ENCODE measurements at regions not wholly inside any gene's neighbourhood (a gene's known extent, or its start where the extent isn't known, plus 50 kb on each side); places are given as distances from the start of the nearest gene placed in this dataset.
"Not testable (repeated sequence)": the region's sequence is repeated elsewhere in the genome, so short reads cannot be mapped to it uniquely, and the experiment has no call there.

DNA sequence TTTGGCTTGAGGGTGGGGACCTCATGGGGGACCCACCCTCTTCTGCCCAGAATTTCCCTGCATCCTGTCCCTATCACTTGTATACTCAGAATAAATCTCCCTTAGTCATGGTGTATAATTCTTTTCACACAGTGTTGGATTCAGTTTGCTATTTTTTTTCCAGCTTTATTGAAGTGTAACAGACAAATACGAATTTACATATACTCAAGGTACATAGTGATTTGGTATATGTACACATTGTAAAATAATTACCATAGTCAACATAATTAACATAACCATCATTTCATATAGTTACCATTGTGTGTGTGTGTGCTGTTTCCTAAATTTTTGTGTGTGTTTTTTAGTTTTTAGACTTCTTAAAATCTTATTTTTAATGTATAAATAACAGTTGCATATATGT, 269.9 kb downstream of the CNTNAP3 start:
- not testable (repeated sequence) for H3K4me3 ChIP-seq (ENCODE audit: insufficient read length, low read depth); H3K27me3 ChIP-seq (ENCODE audit: insufficient read depth, insufficient read length); H3K36me3 ChIP-seq (ENCODE audit: insufficient read depth, insufficient read length, low read length); H3K9ac ChIP-seq (ENCODE audit: insufficient read length, low read depth); DNase-seq (ENCODE audit: low read depth, low spot score); H3K9me3 ChIP-seq (ENCODE audit: insufficient read depth, low read length); H3K4me1 ChIP-seq (ENCODE audit: insufficient read depth, insufficient read length)

DNA sequence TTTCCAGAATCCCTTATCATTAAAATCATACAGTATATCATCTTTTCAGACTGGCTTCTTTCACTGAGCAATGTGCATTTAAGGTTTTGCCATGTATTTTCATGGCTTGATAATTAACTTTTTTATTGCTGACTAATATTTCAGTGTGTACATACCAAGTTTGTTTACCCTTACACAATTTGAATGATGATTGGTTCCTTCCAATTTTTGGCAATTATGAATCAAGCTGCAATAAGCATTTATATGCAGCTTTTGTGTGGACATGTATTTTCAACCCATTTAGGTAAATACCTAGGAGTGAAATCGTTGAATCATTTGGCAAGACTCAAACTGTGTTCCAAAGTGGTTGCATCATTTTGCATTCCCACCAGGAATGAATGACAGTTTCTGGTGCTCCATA, 272.8 kb downstream of the CNTNAP3 start:
- not testable (repeated sequence) for H3K4me1 ChIP-seq (ENCODE audit: insufficient read depth, insufficient read length)

GRCh38 chr9:39014805-39015123, 273.2 kb downstream of the CNTNAP3 start:
- H3K4me1 ChIP-seq (ENCODE audit: insufficient read depth, insufficient read length); H3K27me3 ChIP-seq (ENCODE audit: insufficient read depth, insufficient read length); H3K36me3 ChIP-seq (ENCODE audit: insufficient read depth, insufficient read length, low read length); H3K9me3 ChIP-seq (ENCODE audit: insufficient read depth, low read length); H3K9ac ChIP-seq (ENCODE audit: insufficient read length, low read depth); H3K4me3 ChIP-seq (ENCODE audit: insufficient read length, low read depth); DNase-seq (ENCODE audit: low read depth, low spot score): not testable (repeated sequence)

More for the DNA sequence above, 272.8 kb downstream of the CNTNAP3 start:
- H3K4me3 ChIP-seq (ENCODE audit: insufficient read length, low read depth); H3K9ac ChIP-seq (ENCODE audit: insufficient read length, low read depth); H3K27me3 ChIP-seq (ENCODE audit: insufficient read depth, insufficient read length); H3K9me3 ChIP-seq (ENCODE audit: insufficient read depth, low read length); DNase-seq (ENCODE audit: low read depth, low spot score); H3K36me3 ChIP-seq (ENCODE audit: insufficient read depth, insufficient read length, low read length): not testable (repeated sequence)

GRCh38 chr9:39014096-39014804, 273.7 kb downstream of the CNTNAP3 start:
- H3K27me3 ChIP-seq (ENCODE audit: insufficient read depth, insufficient read length); H3K4me3 ChIP-seq (ENCODE audit: insufficient read length, low read depth); H3K9me3 ChIP-seq (ENCODE audit: insufficient read depth, low read length); H3K9ac ChIP-seq (ENCODE audit: insufficient read length, low read depth); H3K36me3 ChIP-seq (ENCODE audit: insufficient read depth, insufficient read length, low read length); DNase-seq (ENCODE audit: low read depth, low spot score); H3K4me1 ChIP-seq (ENCODE audit: insufficient read depth, insufficient read length): not testable (repeated sequence)

GRCh38 chr9:39009743-39010142, 278.2 kb downstream of the CNTNAP3 start:
- not testable (repeated sequence) for DNase-seq (ENCODE audit: low read depth, low spot score); H3K4me1 ChIP-seq (ENCODE audit: insufficient read depth, insufficient read length); H3K4me3 ChIP-seq (ENCODE audit: insufficient read length, low read depth); H3K36me3 ChIP-seq (ENCODE audit: insufficient read depth, insufficient read length, low read length); H3K9ac ChIP-seq (ENCODE audit: insufficient read length, low read depth); H3K27me3 ChIP-seq (ENCODE audit: insufficient read depth, insufficient read length); H3K9me3 ChIP-seq (ENCODE audit: insufficient read depth, low read length)

GRCh38 chr9:39009343-39009742, 278.6 kb downstream of the CNTNAP3 start:
- not testable (repeated sequence) for H3K4me1 ChIP-seq (ENCODE audit: insufficient read depth, insufficient read length); H3K9ac ChIP-seq (ENCODE audit: insufficient read length, low read depth); DNase-seq (ENCODE audit: low read depth, low spot score); H3K9me3 ChIP-seq (ENCODE audit: insufficient read depth, low read length); H3K4me3 ChIP-seq (ENCODE audit: insufficient read length, low read depth); H3K27me3 ChIP-seq (ENCODE audit: insufficient read depth, insufficient read length); H3K36me3 ChIP-seq (ENCODE audit: insufficient read depth, insufficient read length, low read length)

GRCh38 chr9:39008907-39009306, 279.1 kb downstream of the CNTNAP3 start:
- H3K4me1 ChIP-seq (ENCODE audit: insufficient read depth, insufficient read length); DNase-seq (ENCODE audit: low read depth, low spot score); H3K36me3 ChIP-seq (ENCODE audit: insufficient read depth, insufficient read length, low read length): not testable (repeated sequence)

DNA sequence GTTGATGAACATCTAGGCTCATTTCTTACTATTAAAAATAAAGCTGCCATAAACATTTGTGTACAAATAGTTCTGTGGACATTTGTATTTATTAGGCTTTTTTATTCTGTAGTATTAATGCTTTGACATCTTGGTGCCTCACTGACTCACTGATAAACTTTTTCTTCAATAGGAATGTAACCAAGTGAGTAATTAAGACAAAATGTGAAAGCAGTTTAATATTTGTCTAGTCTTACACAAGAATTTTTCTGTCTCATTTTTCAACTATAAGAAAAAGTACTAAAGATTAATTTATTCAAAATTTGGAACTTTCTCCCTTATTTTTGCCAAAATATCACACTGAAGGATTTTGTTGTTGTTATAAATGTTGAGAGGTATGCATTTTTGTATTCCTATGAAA, 282.2 kb downstream of the CNTNAP3 start:
- not testable (repeated sequence) for DNase-seq (ENCODE audit: low read depth, low spot score); H3K9me3 ChIP-seq (ENCODE audit: insufficient read depth, low read length); H3K4me1 ChIP-seq (ENCODE audit: insufficient read depth, insufficient read length); H3K36me3 ChIP-seq (ENCODE audit: insufficient read depth, insufficient read length, low read length); H3K27me3 ChIP-seq (ENCODE audit: insufficient read depth, insufficient read length); H3K4me3 ChIP-seq (ENCODE audit: insufficient read length, low read depth); H3K9ac ChIP-seq (ENCODE audit: insufficient read length, low read depth)

More at GRCh38 chr9:39008907-39009306, 279.1 kb downstream of the CNTNAP3 start:
- H3K9ac ChIP-seq (ENCODE audit: insufficient read length, low read depth); H3K9me3 ChIP-seq (ENCODE audit: insufficient read depth, low read length); H3K4me3 ChIP-seq (ENCODE audit: insufficient read length, low read depth); H3K27me3 ChIP-seq (ENCODE audit: insufficient read depth, insufficient read length): not testable (repeated sequence)

DNA sequence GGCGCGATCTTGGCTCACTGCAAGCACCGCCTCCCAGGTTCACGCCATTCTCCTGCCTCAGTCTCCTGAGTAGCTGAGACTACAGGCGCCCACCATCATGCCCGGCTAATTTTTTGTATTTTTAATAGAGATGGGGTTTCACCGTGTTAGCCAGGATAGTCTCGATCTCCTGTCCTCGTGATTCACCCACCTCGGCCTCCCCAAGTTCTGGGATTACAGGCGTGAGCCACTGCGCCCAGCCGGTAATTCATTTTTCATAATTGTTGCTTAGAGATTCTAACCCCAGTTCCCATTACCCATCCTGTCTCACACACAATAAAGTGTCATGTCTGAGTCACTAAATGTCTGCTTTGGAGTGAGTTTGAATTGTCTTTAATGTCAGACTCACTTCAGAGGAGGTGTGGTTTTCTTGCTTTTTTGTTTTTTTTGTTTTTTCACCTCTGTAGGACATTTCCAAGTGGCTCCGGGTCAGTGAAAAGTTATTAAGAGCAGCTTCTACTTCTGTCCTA, 281.2 kb upstream of the FAM240B start:
- H3K9me3 ChIP-seq (ENCODE audit: insufficient read depth, low read length); DNase-seq (ENCODE audit: low read depth, low spot score); H3K36me3 ChIP-seq (ENCODE audit: insufficient read depth, insufficient read length, low read length); H3K4me1 ChIP-seq (ENCODE audit: insufficient read depth, insufficient read length); H3K27me3 ChIP-seq (ENCODE audit: insufficient read depth, insufficient read length); H3K9ac ChIP-seq (ENCODE audit: insufficient read length, low read depth); H3K4me3 ChIP-seq (ENCODE audit: insufficient read length, low read depth): not testable (repeated sequence)

DNA sequence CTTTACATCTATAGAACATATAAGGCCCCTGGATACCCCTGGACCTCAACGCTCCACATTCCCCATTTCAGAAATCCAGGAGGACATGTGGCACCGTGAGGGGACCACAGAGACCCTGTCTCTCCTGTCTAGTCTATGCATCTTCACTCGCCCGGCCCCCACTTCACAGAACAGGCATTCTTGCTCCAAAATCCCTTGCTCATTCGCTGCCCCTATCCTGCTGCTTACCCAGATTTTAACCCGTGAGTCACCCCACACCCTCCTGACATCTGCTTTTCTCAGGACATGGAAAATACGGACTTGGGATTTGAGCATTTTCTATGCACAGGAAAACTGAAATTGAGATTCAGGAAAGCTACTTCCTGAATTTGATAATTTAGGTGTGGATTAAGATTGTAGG, 279.3 kb upstream of the FAM240B start:
- not testable (repeated sequence) for H3K9ac ChIP-seq (ENCODE audit: insufficient read length, low read depth); H3K27me3 ChIP-seq (ENCODE audit: insufficient read depth, insufficient read length); H3K9me3 ChIP-seq (ENCODE audit: insufficient read depth, low read length); H3K4me3 ChIP-seq (ENCODE audit: insufficient read length, low read depth); H3K4me1 ChIP-seq (ENCODE audit: insufficient read depth, insufficient read length); DNase-seq (ENCODE audit: low read depth, low spot score); H3K36me3 ChIP-seq (ENCODE audit: insufficient read depth, insufficient read length, low read length)

DNA sequence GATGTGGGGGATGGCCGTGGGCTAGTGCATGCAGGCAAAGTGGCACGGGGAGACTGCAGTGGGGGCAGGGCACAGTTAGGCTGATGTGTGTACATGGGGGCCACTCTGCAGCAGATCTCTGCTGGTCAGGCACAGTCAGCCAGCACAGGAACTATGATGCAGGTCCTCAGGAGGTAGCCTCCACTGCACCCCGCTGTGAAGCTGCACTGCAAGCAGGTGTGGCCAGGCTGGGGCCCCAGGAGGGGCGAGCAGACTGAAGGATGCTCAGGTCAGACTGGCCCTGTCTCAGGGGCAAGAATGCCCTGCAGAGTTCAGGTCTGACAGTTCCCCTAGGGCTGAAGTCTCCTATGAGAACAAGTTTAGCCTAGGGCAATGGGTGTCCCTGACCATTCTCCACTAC, 273.8 kb upstream of the FAM240B start:
- H3K27me3 ChIP-seq (ENCODE audit: insufficient read depth, insufficient read length); H3K36me3 ChIP-seq (ENCODE audit: insufficient read depth, insufficient read length, low read length); H3K9me3 ChIP-seq (ENCODE audit: insufficient read depth, low read length); H3K4me3 ChIP-seq (ENCODE audit: insufficient read length, low read depth); DNase-seq (ENCODE audit: low read depth, low spot score); H3K9ac ChIP-seq (ENCODE audit: insufficient read length, low read depth); H3K4me1 ChIP-seq (ENCODE audit: insufficient read depth, insufficient read length): not testable (repeated sequence)

- H3K4me1 ChIP-seq (ENCODE audit: insufficient read depth, insufficient read length); H3K27me3 ChIP-seq (ENCODE audit: insufficient read depth, insufficient read length); H3K36me3 ChIP-seq (ENCODE audit: insufficient read depth, insufficient read length, low read length); H3K4me3 ChIP-seq (ENCODE audit: insufficient read length, low read depth); H3K9ac ChIP-seq (ENCODE audit: insufficient read length, low read depth); DNase-seq (ENCODE audit: low read depth, low spot score); H3K9me3 ChIP-seq (ENCODE audit: insufficient read depth, low read length): not testable (repeated sequence)
Measured at GRCh38 chr9:38993156-38993555, 273.2 kb upstream of the FAM240B start.

All from NT2/D1 (cell line).